ENCODE measurements at regions not wholly inside any gene's neighbourhood (a gene's known extent, or its start where the extent isn't known, plus 50 kb on each side); places are given as distances from the start of the nearest gene placed in this dataset.

DNA sequence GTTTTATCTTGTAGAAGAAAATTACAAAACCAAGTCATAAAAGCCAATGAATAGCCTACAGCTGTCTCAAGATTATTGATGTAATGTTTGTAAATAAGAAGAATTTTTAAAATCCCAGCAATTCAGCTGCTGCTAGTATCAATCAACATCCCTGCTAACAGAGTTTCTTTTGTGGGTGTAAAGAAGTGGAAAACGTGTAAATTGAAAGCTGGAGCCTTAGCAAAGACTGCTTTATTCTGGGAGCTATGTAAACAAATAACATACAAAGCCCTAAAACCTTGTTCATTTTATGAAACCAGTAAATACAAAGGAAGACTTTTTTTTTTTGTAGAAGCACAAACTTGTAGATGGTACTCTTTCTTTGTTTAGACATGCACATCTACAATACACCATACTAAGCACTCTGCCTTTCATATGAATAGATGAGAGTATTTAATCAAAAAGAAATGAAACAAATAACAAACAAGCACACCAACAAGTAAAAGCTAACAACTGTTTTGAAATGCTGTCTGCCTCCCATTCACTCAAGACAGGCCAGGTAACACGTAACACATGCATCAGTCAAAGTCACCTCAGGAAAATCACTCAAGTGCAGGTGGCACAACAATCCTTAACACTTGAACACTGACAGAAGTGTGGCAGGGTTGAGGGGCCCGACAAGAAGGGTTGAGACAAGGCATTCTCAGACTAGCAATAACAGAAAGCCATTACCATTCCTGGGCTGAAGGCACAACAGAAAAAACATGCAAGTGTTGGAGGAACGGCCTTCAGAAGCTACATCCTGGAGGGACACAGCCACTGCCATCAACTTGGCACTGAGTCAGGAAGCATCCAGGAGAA is 1364.0 kb upstream of the SEL1L start:
- H2AFZ ChIP-seq (ENCODE audit: low read depth, low read length): no peak overlapping the region

DNA sequence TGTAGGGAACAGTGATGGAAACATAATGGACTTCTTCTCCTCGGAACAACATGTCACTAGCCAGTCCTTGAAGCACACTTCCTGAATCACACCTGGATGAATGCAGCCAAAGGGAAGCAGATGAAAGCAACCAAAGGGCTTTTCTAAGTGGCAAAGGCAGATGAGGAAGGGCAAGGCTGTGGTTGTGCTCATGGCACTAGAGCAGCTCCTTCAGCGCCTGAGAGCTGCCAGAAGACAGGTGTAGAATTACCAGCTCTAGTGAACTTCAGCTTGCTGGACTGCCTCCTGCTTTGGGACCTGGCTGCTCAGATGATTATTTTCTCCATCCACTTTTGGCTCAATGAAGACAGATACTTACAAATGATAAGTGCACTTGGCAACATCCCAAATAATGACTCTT is 1372.1 kb upstream of the SEL1L start:
- Histone ChIP-seq H3K4me1 (ENCODE audit: insufficient read depth, low read length) (no peaks in the 10 kb centered on the region), H3K4me3 (ENCODE audit: low read depth in 1 of 2, low read length in 2 of 2) (no peak overlapping the region), H3K9me3 (ENCODE audit: insufficient read depth, low read length, severe bottlenecking) (no peaks in the 10 kb centered on the region), H3K27ac (ENCODE audit: low read length) (no peak overlapping the region), H3K79me2 (ENCODE audit: insufficient read depth, low read length) (no peaks in the 10 kb centered on the region), H4K20me1 (ENCODE audit: insufficient read depth, low read length) (no peaks in the 10 kb centered on the region), H3K4me2 (ENCODE audit: insufficient read depth, low read length) (no peak overlapping the region), H3K36me3 (ENCODE audit: insufficient read depth, low read length) (no peaks in the 10 kb centered on the region), H3K9ac (ENCODE audit: low read depth, low read length) (no peak overlapping the region), H3K27me3 (ENCODE audit: insufficient read depth, low read length, poor library complexity) (no peaks in the 10 kb centered on the region), H2AFZ (ENCODE audit: low read depth, low read length) (no peak overlapping the region)
- TF ChIP-seq, protein P1, sequence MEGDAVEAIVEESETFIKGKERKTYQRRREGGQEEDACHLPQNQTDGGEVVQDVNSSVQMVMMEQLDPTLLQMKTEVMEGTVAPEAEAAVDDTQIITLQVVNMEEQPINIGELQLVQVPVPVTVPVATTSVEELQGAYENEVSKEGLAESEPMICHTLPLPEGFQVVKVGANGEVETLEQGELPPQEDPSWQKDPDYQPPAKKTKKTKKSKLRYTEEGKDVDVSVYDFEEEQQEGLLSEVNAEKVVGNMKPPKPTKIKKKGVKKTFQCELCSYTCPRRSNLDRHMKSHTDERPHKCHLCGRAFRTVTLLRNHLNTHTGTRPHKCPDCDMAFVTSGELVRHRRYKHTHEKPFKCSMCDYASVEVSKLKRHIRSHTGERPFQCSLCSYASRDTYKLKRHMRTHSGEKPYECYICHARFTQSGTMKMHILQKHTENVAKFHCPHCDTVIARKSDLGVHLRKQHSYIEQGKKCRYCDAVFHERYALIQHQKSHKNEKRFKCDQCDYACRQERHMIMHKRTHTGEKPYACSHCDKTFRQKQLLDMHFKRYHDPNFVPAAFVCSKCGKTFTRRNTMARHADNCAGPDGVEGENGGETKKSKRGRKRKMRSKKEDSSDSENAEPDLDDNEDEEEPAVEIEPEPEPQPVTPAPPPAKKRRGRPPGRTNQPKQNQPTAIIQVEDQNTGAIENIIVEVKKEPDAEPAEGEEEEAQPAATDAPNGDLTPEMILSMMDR (IDR thresholded peaks at IDR 0.05; ENCODE audit: borderline replicate concordance, extremely low read depth, low read length, poor library complexity, severe bottlenecking): no peak
- no peak for TF ChIP-seq EZH2 (IDR thresholded peaks at IDR 0.05; ENCODE audit: borderline replicate concordance, low read depth, low read length, severe bottlenecking)
- ATAC-seq (ENCODE audit: insufficient read depth, low read depth): no peak
- no peak for DNase-seq

More for the DNA sequence above, 1364.0 kb upstream of the SEL1L start:
- Histone ChIP-seq H3K4me3 (ENCODE audit: low read depth in 1 of 2, low read length in 2 of 2) (no peak overlapping the region), H3K4me1 (ENCODE audit: insufficient read depth, low read length) (no peaks in the 10 kb centered on the region), H3K9me3 (ENCODE audit: insufficient read depth, low read length, severe bottlenecking) (no peaks in the 10 kb centered on the region), H3K36me3 (ENCODE audit: insufficient read depth, low read length) (no peaks in the 10 kb centered on the region), H3K4me2 (ENCODE audit: insufficient read depth, low read length) (no peak overlapping the region), H3K27me3 (ENCODE audit: insufficient read depth, low read length, poor library complexity) (no peaks in the 10 kb centered on the region), H3K9ac (ENCODE audit: low read depth, low read length) (no peak overlapping the region), H3K27ac (ENCODE audit: low read length) (no peak overlapping the region), H4K20me1 (ENCODE audit: insufficient read depth, low read length) (no peaks in the 10 kb centered on the region), H3K79me2 (ENCODE audit: insufficient read depth, low read length) (no peaks in the 10 kb centered on the region)
- TF ChIP-seq, protein P1 (IDR thresholded peaks at IDR 0.05; ENCODE audit: borderline replicate concordance, extremely low read depth, low read length, poor library complexity, severe bottlenecking): no peak
- TF ChIP-seq EZH2 (IDR thresholded peaks at IDR 0.05; ENCODE audit: borderline replicate concordance, low read depth, low read length, severe bottlenecking): no peak
- DNase-seq (no peak), ATAC-seq (ENCODE audit: insufficient read depth, low read depth) (no peak)

DNA sequence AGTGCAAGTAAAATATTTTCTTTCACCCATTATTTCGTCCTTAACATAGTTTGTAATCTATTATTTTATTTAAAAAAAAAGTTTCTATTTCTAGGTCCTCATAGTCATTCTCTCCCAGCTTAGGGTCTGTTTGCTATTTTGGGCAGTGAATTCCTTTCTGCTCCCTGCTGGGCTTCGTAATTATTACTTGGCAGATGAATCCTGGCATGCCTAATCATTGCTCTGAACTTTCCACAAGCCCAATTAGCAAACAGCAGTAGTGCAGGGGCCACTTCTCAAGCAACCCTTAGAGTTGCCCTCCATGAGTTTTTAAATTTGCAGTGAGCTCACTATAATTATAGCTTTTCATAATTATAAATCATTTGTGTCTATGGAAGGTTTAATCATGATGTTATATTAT is 1378.3 kb upstream of the SEL1L start:
- Histone ChIP-seq H3K4me3 (ENCODE audit: low read depth in 1 of 2, low read length in 2 of 2) (no peak overlapping the region), H3K4me2 (ENCODE audit: insufficient read depth, low read length) (no peak overlapping the region), H4K20me1 (ENCODE audit: insufficient read depth, low read length) (no peaks in the 10 kb centered on the region), H3K36me3 (ENCODE audit: insufficient read depth, low read length) (no peaks in the 10 kb centered on the region), H3K27ac (ENCODE audit: low read length) (no peak overlapping the region), H2AFZ (ENCODE audit: low read depth, low read length) (no peak overlapping the region), H3K27me3 (ENCODE audit: insufficient read depth, low read length, poor library complexity) (no peaks in the 10 kb centered on the region), H3K4me1 (ENCODE audit: insufficient read depth, low read length) (no peaks in the 10 kb centered on the region), H3K9me3 (ENCODE audit: insufficient read depth, low read length, severe bottlenecking) (no peaks in the 10 kb centered on the region), H3K79me2 (ENCODE audit: insufficient read depth, low read length) (no peaks in the 10 kb centered on the region), H3K9ac (ENCODE audit: low read depth, low read length) (no peak overlapping the region)
- DNase-seq (no peak), ATAC-seq (ENCODE audit: insufficient read depth, low read depth) (no peak)
- TF ChIP-seq EZH2 (IDR thresholded peaks at IDR 0.05; ENCODE audit: borderline replicate concordance, low read depth, low read length, severe bottlenecking): no peak
- TF ChIP-seq, protein P1 (IDR thresholded peaks at IDR 0.05; ENCODE audit: borderline replicate concordance, extremely low read depth, low read length, poor library complexity, severe bottlenecking): no peak

Data from DND-41 (cell line).